ENCODE measurements at regions not wholly inside any gene's neighbourhood (a gene's known extent, or its start where the extent isn't known, plus 50 kb on each side); places are given as distances from the start of the nearest gene placed in this dataset.

GRCh38 chr5:3305432-3305831 is 290.2 kb upstream of the IRX1 start:
- TF ChIP-seq ZNF274 (IDR thresholded peaks at IDR 0.05; ENCODE audit: insufficient read depth, insufficient read length) (no peak), ESRRA (IDR thresholded peaks at IDR 0.05; ENCODE audit: low read length) (no peak), CTCF (IDR thresholded peaks at IDR 0.05 in 2 of 3, conservative IDR thresholded peaks at IDR 0.05 in 1 of 3; ENCODE audit: control insufficient read depth in 2 of 3, extremely low read depth in 1 of 3, insufficient read depth in 1 of 3, low read depth in 3 of 3, low read length in 3 of 3) (no peak)
